Endothelial cell of umbilical vein (primary cell): ENCODE measurements at regions not wholly inside any gene's neighbourhood (a gene's known extent, or its start where the extent isn't known, plus 50 kb on each side); places are given as distances from the start of the nearest gene placed in this dataset.

Experiments
- EZH2 ChIP-seq: IDR thresholded peaks from 2 replicates; pipeline ENCODE4 v1.6.1; 2012; ENCODE audit warnings: borderline replicate concordance, low read depth, mild to moderate bottlenecking, moderate library complexity, low read length, inconsistent platforms; ENCODE audit not compliant: severe bottlenecking
- JUN ChIP-seq: IDR thresholded peaks from 2 replicates; pipeline ENCODE4 v1.6.1; 2011; ENCODE audit warnings: borderline replicate concordance, low read depth; ENCODE audit not compliant: insufficient read length, insufficient read depth
- POLR2A ChIP-seq: IDR thresholded peaks from 2 replicates; pipeline ENCODE4 v1.6.1; 2012; ENCODE audit warnings: low read depth, mild to moderate bottlenecking, control low read depth, low read length
- POLR2AphosphoS5 ChIP-seq: IDR thresholded peaks from 2 replicates; pipeline ENCODE4 v1.6.1; 2012; ENCODE audit warnings: low read depth, mild to moderate bottlenecking, control low read depth, low read length, moderate library complexity; ENCODE audit not compliant: insufficient read depth
- TF ChIP-seq, protein P1 (sequence below), 2 donors: IDR thresholded peaks; 1 replicate in 1 of 2; 2 replicates in 1 of 2; pipeline ENCODE4 v1.5.1; 2011; ENCODE audit warnings: low read length in 2 of 2, mild to moderate bottlenecking in 2 of 2, moderate library complexity in 2 of 2, control low read depth in 1 of 2, inconsistent platforms in 1 of 2, low read depth in 1 of 2; ENCODE audit not compliant: insufficient read depth in 1 of 2; ENCODE audit errors: extremely low read depth in 1 of 2
- TF ChIP-seq, protein P2 (sequence below): IDR thresholded peaks from 2 replicates; pipeline ENCODE4 v1.6.1; 2011; ENCODE audit not compliant: insufficient read depth, insufficient read length

GRCh38 chr16:60510941-60511340 is 1525.3 kb downstream of the CDH8 start:
- no peak for TF ChIP-seq EZH2
- no peak for TF ChIP-seq POLR2AphosphoS5
- no peak for TF ChIP-seq POLR2A
- TF ChIP-seq, protein P1, sequence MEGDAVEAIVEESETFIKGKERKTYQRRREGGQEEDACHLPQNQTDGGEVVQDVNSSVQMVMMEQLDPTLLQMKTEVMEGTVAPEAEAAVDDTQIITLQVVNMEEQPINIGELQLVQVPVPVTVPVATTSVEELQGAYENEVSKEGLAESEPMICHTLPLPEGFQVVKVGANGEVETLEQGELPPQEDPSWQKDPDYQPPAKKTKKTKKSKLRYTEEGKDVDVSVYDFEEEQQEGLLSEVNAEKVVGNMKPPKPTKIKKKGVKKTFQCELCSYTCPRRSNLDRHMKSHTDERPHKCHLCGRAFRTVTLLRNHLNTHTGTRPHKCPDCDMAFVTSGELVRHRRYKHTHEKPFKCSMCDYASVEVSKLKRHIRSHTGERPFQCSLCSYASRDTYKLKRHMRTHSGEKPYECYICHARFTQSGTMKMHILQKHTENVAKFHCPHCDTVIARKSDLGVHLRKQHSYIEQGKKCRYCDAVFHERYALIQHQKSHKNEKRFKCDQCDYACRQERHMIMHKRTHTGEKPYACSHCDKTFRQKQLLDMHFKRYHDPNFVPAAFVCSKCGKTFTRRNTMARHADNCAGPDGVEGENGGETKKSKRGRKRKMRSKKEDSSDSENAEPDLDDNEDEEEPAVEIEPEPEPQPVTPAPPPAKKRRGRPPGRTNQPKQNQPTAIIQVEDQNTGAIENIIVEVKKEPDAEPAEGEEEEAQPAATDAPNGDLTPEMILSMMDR (IDR thresholded peaks at IDR 0.05; ENCODE audit: extremely low read depth in 1 of 2, insufficient read depth in 1 of 2, low read depth in 1 of 2, low read length in 2 of 2), result no peak
- TF ChIP-seq, protein P2, sequence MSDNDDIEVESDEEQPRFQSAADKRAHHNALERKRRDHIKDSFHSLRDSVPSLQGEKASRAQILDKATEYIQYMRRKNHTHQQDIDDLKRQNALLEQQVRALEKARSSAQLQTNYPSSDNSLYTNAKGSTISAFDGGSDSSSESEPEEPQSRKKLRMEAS, result no peak
- TF ChIP-seq JUN, result no peak
